ENCODE measurements at regions not wholly inside any gene's neighbourhood (a gene's known extent, or its start where the extent isn't known, plus 50 kb on each side); places are given as distances from the start of the nearest gene placed in this dataset.
A peak's percentile ranks its signal among the peaks of the same experiment; 100 is the strongest.
"Not testable (repeated sequence)": the region's sequence is repeated elsewhere in the genome, so short reads cannot be mapped to it uniquely, and the experiment has no call there.

DNA sequence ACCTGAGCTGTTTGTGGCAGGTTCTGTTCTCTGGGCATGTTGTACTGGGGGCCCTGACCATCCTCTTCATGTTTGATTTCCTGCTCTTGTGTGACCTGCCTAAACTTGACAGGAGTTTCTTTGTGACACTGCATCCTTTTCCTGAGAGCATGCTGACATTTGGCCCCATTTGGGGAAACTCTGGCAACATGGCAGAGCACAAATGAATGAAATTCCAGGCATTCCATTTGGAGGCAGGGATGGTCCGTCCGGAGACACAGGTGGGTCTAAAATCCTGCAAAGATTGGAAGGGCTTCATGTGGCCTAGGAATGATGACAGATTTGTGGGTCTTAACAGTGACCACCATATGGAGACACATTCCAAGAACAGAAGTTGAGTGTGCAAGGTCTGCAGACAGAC, 184.0 kb downstream of the FCRL5 start:
- Mint-ChIP-seq H3K4me3 (no peak overlapping the region), H3K9me3 (no peaks in the 10 kb centered on the region), H3K27me3 (peaks cover 3% of the 10 kb centered on the region), H3K4me1 (peaks cover 0 to 5% (median 1%) of the 10 kb centered on the region in 3 donors), H3K36me3 (peaks cover 1% of the 10 kb centered on the region), H3K27ac (no peak overlapping the region)

DNA sequence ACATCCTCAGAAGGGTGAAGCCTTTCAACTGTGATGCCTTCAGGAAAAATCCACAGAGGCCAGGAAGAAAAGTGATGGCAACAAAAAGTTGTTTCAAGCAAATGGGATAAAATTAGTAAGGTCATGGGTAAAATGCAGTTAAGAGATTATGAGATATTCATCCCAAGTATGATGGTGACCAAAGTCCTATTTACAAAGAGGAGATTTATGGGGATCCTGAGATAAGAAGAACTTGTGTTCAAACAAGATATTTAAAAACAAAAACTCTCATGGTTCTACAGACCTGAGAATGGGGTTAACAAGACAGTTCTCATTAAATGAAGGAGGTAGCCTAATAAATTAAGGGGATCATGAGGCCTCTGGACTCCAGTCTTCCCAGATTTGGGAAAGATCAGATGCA, 184.4 kb downstream of the FCRL5 start:
- no peak overlapping the region for H3K27ac Mint-ChIP-seq
- H3K36me3 Mint-ChIP-seq = peaks cover 1% of the 10 kb centered on the region
- H3K4me3 Mint-ChIP-seq = no peak overlapping the region
- H3K27me3 Mint-ChIP-seq = peaks cover 3% of the 10 kb centered on the region
- H3K9me3 Mint-ChIP-seq = no peaks in the 10 kb centered on the region
- peaks cover 0 to 6% (median 1%) of the 10 kb centered on the region in 3 donors for H3K4me1 Mint-ChIP-seq

GRCh38 chr1:157367091-157367739, 185.1 kb downstream of the FCRL5 start:
- Mint-ChIP-seq H3K4me3 (peak overlapping the region in 1 of 4 donors; percentile 33), H3K36me3 (peaks cover 1% of the 10 kb centered on the region), H3K9me3 (no peaks in the 10 kb centered on the region), H3K4me1 (peaks cover 0 to 6% (median 1%) of the 10 kb centered on the region in 3 donors), H3K27me3 (peaks cover 4% of the 10 kb centered on the region), H3K27ac (no peak overlapping the region)

- H3K4me1 Mint-ChIP-seq = peaks cover 0 to 6% (median 0%) of the 10 kb centered on the region in 3 donors
- H3K36me3 Mint-ChIP-seq = no peaks in the 10 kb centered on the region
- no peak overlapping the region for H3K27ac Mint-ChIP-seq
- H3K27me3 Mint-ChIP-seq = peaks cover 3% of the 10 kb centered on the region
- no peaks in the 10 kb centered on the region for H3K9me3 Mint-ChIP-seq
- no peak overlapping the region for H3K4me3 Mint-ChIP-seq
Measured at GRCh38 chr1:157364612-157365011, 187.7 kb downstream of the FCRL5 start.

DNA sequence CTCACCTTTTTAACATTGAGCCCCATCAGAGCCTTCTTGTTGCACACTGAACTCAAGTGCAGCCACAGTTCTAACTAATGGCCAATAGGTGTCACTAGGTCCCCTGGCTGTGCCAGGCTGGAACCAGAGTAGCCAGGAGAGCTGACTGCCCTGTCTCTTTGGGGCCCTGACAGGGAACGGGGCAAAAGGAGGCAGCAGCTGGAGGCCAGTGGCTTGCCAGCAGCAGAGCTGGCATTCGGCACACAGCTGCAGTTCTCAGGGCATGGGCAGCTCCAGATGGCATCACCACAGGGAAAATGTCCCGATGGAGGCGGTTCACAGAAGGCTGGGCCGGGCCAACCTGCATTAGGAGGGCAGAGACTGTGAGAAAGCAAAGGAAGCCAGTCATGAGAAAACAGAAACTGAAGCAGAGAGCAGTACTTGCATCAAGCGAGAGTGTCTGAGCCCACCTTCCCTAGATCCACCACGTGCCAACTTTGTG, 188.6 kb downstream of the FCRL5 start:
- Mint-ChIP-seq H3K27me3 (peaks cover 2% of the 10 kb centered on the region), H3K4me1 (peaks cover 0 to 6% (median 0%) of the 10 kb centered on the region in 3 donors), H3K9me3 (no peaks in the 10 kb centered on the region), H3K4me3 (peak overlapping the region in 1 of 4 donors; percentile 63), H3K36me3 (no peaks in the 10 kb centered on the region), H3K27ac (no peak overlapping the region)

DNA sequence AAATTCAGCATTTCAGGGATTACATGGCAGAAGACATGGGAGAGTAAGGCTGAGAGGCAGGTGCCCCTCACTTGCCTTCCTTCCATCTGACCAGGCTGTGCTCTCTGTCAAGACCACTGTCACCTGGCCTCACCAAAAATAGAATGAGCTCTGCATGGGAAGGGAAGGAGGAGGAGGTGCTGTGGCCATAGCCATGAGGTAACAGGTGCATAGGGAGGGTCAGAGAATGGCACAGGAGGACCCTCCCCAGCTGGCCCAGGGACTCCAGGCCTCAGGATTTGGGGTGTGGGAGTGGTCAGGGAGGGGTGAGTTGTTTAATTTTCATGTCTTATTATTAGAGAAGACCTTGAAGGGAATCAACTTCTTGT, 192.3 kb downstream of the FCRL5 start:
- Mint-ChIP-seq H3K4me3 (no peak overlapping the region), H3K9me3 (no peaks in the 10 kb centered on the region), H3K36me3 (no peaks in the 10 kb centered on the region), H3K27ac (no peak overlapping the region), H3K4me1 (peaks cover 0 to 6% (median 0%) of the 10 kb centered on the region in 3 donors), H3K27me3 (peaks cover 2% of the 10 kb centered on the region)

DNA sequence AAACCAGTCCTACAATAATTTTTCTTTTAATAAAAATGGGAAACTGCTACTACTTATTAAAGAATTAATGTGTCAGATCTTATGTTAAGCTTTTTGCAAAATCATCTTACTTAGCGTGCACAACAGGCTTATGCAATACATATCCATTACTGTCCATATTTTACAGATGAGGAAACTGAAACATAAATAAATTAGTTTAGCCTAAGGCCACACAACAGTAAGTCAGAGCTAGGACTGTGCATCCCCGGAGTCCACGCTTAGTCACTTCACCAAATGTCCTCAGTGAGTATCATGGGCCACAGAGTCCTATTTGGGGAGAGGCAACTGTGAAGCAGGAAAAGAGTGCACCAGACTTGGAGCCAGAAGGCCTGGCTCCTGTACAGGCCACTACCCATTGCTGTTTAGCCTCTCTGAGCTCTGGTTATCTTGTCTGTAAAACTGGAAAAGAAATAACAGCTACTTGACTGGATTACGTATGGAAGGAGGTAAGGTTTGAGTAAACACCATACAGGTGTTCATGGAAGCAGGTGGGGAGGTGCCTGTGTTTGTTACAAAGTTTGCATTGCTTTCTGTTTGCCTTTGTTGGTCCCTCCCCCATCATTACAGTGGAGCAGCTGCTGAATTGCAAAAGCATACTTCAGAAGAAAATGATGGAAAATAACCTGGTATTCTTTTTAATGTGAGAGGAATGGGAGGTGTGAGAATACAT, 192.8 kb downstream of the FCRL5 start:
- Mint-ChIP-seq H3K4me1 (peaks cover 0 to 6% (median 0%) of the 10 kb centered on the region in 3 donors), H3K27ac (no peak overlapping the region), H3K4me3 (no peak overlapping the region), H3K9me3 (no peaks in the 10 kb centered on the region), H3K27me3 (peaks cover 2% of the 10 kb centered on the region), H3K36me3 (no peaks in the 10 kb centered on the region)

DNA sequence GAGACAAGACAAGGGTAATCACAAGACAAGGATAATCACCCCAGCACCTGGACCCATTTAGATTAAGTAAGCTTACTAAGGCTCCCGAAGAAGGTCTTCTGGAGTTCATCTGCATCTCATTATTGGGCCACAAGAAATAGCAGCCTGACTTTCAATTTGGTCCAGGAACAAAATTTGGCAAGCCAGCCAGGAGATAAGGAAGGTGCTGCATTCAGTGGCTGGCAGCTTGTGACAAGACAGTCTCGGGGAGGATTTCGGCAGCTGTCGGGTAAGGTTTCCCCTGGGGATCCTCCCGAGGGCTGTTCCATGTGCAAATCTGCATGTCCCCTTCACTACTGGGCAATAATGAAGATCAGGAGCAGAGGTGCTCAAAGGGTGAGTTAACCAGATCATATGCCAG, 195.2 kb downstream of the FCRL5 start:
- no peak overlapping the region for H3K4me3 Mint-ChIP-seq
- H3K36me3 Mint-ChIP-seq = no peaks in the 10 kb centered on the region
- no peaks in the 10 kb centered on the region for H3K4me1 Mint-ChIP-seq
- H3K27me3 Mint-ChIP-seq = peaks cover 3% of the 10 kb centered on the region
- H3K9me3 Mint-ChIP-seq = no peaks in the 10 kb centered on the region
- no peak overlapping the region for H3K27ac Mint-ChIP-seq

DNA sequence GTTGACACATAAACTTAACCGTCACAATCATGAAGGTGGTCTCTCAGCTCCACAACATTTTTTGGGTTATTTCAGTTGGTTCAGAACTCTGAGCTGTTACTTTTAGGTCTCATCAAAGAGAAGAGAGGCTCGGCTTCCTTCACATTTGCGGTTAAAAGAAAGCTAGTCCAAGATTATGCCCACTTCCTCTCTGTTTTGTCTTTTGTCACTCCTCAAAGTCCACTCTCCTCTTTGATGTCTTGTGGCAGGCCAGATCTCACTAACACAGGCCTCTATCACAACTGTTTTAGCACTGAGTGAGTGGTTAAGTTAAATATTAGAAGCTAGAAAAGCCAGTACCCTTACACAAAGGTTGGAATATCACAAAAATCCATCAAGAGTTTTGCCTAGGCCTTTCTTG, 195.7 kb downstream of the FCRL5 start:
- no peaks in the 10 kb centered on the region for H3K9me3 Mint-ChIP-seq
- H3K4me1 Mint-ChIP-seq = no peaks in the 10 kb centered on the region
- H3K4me3 Mint-ChIP-seq = no peak overlapping the region
- no peak overlapping the region for H3K27ac Mint-ChIP-seq
- H3K36me3 Mint-ChIP-seq = no peaks in the 10 kb centered on the region
- H3K27me3 Mint-ChIP-seq = peaks cover 3% of the 10 kb centered on the region

DNA sequence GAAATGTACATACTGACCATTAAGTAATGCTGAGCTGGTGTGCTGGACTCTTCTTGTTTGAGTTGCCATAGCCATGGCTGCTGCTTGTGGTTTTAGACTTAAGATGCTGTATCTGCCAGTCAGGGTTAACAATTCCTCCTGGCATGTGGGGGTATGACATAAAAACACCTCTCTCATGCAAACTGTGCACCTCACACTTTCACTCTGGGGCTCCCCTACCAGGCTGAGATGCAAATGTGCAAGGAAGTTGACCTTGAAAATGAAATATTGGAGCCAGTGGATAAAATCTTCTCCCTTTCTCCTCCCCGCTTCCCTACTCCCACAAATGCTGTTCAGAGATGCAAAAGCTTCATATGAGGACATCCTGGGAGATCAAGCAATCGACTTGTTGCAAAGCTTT, 198.8 kb downstream of the FCRL5 start:
- H3K36me3 Mint-ChIP-seq = peaks cover 1% of the 10 kb centered on the region

DNA sequence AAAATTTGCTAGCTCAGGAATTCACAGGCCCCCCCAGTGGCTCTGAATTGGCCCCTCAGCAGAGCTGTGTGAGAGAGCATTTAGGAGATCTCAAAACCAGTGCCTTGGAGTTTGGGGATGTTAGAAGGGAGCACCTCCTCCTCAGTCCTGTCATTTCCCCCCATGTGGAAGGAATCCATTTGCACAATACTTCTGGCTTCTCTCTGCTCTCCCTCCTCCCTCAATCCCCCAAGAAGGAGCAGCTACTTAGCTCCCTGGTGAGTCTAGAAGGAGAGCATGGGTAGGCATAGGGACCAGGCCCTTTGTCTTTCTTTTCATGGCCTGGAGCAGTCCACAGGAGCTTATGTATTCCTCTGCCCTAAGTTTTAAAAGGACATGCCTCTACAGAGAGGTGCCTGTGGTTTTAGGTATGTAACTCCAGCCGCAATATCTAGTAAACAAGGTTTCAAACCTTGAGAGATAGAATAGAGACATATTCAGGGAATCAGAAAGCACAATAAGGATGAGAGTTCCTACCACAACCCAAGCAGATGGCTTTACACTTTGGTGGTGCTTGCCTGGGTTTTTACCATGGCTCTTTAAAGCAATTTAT, 199.4 kb downstream of the FCRL5 start:
- Mint-ChIP-seq H3K27me3 (peaks cover 25% of the 10 kb centered on the region), H3K4me3 (no peak overlapping the region), H3K27ac (no peak overlapping the region), H3K9me3 (peaks cover 0 to 3% (median 0%) of the 10 kb centered on the region in 3 donors), H3K4me1 (no peaks in the 10 kb centered on the region), H3K36me3 (peaks cover 1% of the 10 kb centered on the region)

More for the DNA sequence above, 198.8 kb downstream of the FCRL5 start:
- Mint-ChIP-seq H3K27me3 (peaks cover 21% of the 10 kb centered on the region), H3K9me3 (peaks cover 0 to 3% (median 0%) of the 10 kb centered on the region in 3 donors), H3K4me1 (no peaks in the 10 kb centered on the region), H3K27ac (no peak overlapping the region), H3K4me3 (no peak overlapping the region)

GRCh38 chr1:157352216-157352615, 200.1 kb downstream of the FCRL5 start:
- Mint-ChIP-seq H3K9me3 (peaks cover 0 to 4% (median 0%) of the 10 kb centered on the region in 3 donors), H3K4me1 (no peaks in the 10 kb centered on the region), H3K27me3 (peaks cover 29% of the 10 kb centered on the region), H3K36me3 (peaks cover 1% of the 10 kb centered on the region), H3K4me3 (no peak overlapping the region), H3K27ac (no peak overlapping the region)

DNA sequence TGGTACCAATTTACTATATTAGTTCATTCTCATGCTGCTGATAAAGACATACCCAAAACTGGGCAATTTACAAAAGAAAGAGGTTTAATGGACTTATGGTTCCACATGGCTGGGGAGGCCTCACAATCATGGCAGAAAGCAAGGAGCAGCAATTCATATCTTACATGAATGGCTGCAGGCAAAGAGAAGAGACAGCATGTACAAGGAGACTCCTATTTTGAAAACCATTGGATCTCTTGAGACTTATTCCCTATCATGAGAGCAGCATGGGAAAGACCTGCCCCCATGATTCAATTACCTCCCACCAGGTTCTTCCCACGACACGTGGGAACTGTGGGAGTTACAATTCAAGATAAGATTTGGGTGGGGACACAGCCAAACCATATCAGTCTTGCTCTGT, 200.5 kb downstream of the FCRL5 start:
- not testable (repeated sequence) for H3K4me3 Mint-ChIP-seq, H3K36me3 Mint-ChIP-seq, H3K4me1 Mint-ChIP-seq, H3K9me3 Mint-ChIP-seq
- Mint-ChIP-seq H3K27me3 (peaks cover 30% of the 10 kb centered on the region), H3K27ac (peak overlapping the region in 1 of 3 donors; percentile 8)

- H3K27ac Mint-ChIP-seq = no peak overlapping the region
- H3K27me3 Mint-ChIP-seq = peaks cover 40% of the 10 kb centered on the region
- peaks cover 4 to 14% (median 5%) of the 10 kb centered on the region in 3 donors for H3K9me3 Mint-ChIP-seq
- no peaks in the 10 kb centered on the region for H3K4me1 Mint-ChIP-seq
- H3K4me3 Mint-ChIP-seq = peak overlapping the region in 1 of 4 donors; percentile 77
- H3K36me3 Mint-ChIP-seq = peaks cover 1% of the 10 kb centered on the region
Measured at GRCh38 chr1:157348538-157349480, 203.5 kb downstream of the FCRL5 start.

GRCh38 chr1:157347506-157347905, 204.8 kb downstream of the FCRL5 start:
- Mint-ChIP-seq H3K27me3 (peaks cover 39% of the 10 kb centered on the region), H3K4me3 (no peak overlapping the region), H3K27ac (no peak overlapping the region), H3K9me3 (peaks cover 4 to 14% (median 5%) of the 10 kb centered on the region in 3 donors), H3K36me3 (peaks cover 1% of the 10 kb centered on the region), H3K4me1 (no peaks in the 10 kb centered on the region)
